8988T (cell line): ENCODE measurements at regions not wholly inside any gene's neighbourhood (a gene's known extent, or its start where the extent isn't known, plus 50 kb on each side); places are given as distances from the start of the nearest gene placed in this dataset.

Experiments
- DNase-seq: peaks from one replicate; pipeline ENCODE4 v3.0.0; 2011

DNA sequence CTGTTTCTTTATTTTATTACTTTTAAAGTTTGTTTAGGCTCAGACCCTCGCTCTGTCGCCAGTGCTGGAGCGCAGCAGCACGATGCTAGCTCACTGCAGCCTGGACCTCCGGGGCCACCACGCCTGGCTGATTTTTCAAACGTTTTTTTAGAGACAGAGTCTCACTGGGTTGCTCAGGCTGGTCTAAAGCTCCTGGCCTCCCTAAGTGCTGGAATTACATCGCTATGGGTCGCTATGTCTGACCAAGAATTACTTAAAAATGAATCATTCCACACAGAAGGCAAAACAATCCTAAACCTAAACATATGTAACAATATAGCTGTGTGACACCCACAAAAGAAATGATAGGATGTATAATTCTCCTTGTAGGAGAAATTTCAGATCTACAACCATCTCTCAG lies 86.9 kb upstream of the SIMC1 start:
- DNase-seq = no peak

DNA sequence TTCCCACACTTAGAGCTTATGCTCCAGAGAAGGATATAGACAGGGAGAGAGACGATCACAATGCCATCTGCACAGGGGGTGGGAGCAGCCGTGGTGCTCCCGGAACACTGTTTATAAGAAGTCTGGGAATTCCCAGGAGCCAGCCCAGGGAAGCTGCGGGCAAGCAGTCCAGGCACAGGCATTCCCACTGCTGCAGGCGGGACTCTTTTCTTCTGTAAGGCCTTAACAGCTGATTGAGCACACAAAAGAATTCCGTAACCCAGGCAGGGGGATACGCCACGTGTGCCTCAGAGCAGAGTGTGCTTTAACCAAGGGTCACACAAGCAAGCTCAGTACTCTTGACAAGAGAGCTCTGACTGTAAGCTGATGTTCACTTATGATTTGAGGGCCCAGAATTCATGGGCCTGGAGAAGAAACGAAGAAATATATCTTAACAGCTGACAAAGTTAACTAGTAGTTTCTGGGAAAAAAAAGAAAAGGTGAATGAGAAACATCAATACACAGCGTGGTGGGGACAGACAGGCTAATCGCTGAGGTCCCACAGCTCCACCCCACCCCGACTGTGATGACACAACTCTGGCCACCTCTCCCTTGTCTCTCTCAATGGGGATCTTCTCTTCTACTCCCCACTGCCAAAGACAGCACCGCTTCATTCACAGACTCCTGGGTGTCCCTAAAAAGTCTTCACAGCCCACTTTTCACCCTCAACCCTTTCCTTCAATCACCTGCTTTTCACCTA lies 85.9 kb upstream of the SIMC1 start:
- no peak for DNase-seq

DNA sequence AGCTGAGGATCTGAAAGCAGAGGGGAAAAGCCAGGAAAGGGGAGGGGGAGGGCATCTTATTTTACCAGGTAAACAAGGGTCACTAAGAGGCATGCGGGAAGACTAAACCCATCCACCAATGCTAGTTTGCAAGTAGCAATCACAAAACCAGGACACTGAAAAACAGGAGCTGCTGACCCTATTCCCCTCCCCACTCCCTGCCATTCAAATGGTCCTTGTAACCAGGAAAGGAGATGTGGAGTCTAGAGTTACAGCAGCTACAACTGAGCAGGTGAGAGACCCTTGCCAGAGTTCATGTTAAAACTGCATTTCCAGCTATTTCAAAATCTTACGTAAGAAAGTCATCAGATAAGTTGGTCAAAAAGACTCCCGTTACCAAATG lies 85.3 kb upstream of the SIMC1 start:
- DNase-seq = no peak

DNA sequence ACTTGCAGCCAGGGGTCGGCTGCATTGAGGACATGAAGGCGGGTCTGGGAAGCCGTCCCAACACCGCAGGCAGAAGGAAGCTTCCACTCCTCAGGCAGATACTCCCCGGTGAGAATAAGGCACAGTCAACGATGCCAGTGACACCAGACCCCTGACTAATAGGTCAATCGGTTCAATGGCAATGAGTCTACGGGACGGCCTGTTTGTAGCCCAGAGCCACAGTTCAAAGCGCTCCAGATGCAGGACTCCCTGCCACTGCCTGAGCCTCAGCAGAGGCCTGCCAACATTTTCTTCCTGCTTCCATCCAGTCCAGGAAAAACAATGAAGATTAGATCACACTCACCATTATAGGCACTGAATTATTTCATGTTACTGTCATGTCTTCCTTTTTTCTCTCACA lies 84.5 kb upstream of the SIMC1 start:
- no peak for DNase-seq

DNA sequence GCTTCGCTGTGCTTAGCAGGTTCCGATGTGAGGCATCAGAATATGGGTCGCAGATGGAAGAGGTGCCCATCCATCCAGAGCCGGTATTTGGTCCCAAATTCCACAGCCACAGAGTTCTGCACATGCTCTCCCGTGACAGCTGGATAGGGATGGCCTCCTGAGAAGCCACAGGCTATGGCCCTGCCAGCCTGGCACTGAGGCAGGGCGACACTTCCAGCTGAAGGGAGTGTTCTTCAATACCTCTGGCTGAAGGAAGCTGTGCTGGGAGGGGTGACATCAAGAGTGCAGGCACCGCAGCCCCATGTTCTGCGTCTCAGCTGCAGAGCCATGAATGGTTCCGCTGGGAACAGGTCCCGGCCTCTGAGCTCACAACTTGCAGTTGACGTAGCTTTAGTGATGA lies 83.4 kb upstream of the SIMC1 start:
- no peak for DNase-seq

DNA sequence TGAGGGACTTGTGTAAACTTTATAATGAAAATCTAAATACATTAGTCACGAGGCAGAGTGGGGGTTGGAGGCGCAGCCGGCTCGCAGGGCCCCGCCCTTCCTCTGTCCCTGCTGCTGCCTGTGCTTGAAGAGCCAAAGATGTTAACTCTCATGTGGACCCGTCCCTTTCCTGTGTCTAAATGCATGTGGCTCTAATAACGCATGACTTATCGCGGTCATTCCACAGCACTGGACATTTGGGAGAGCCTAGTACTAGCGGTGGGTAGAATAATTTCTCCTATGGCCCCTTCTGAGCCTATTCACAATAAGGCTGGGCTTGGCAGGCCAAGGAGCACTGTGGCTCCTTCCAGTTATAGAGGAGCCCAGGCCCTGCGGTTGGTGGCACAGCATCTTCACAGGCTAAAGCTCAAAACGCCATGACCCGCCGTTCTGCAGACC lies 82.3 kb upstream of the SIMC1 start:
- no peak for DNase-seq

DNA sequence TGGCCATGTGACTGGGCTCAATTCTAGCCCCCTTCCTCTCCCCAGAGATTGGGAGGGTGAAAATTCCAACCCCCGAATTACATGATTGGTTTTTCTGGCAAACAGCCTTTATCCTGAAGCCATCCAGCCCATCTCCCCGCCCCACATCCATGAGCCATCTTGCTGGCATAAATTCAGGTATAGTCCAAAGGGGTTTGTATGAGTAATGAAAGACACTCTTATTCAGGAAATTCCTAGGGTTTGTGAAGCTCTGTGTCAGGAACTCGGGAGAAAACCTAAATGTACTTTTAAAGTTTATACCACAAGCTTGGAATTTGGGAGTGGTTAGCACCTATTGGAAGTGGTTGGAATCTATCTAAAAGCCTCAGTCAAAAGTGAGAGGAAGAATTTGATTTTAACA lies 80.6 kb upstream of the SIMC1 start:
- DNase-seq = no peak

DNA sequence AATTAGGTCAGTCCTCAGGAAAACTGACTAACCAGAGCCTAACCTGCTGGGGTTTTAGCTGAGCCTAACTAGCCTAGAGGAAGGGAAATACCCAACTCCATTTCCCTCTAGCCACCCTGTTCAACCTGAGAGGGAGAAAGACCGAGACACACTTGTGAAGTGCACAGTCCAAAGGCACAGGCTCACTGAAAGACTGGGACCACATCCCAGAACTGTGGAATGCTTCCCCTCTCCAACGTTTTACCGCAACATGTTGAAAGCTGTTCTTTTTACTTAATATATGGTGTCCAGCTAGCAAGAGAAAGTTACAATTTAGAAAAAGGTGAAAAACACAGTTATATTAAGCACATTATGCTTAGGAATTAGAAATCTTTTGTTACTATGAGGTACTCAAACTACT lies 76.8 kb upstream of the SIMC1 start:
- no peak for DNase-seq

DNA sequence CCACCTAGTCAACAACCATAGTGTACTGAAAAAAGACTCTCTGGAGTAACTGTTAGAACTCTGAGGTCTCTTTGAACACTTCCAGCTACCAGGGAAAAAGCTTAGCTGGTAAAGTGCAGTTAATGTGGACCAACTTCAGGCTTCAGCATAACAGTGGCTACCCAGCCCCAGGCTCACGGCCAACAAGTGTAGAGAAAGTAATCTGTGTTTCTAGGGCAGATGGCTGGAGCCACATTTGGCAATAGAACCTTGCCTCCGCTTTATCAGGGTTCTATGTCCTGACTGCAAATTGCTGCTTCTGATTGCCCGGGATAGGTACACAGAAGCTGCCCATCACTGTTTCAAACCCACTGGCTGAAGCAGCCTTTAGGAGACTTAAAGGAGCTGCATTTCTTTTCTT lies 76.0 kb upstream of the SIMC1 start:
- no peak for DNase-seq

DNA sequence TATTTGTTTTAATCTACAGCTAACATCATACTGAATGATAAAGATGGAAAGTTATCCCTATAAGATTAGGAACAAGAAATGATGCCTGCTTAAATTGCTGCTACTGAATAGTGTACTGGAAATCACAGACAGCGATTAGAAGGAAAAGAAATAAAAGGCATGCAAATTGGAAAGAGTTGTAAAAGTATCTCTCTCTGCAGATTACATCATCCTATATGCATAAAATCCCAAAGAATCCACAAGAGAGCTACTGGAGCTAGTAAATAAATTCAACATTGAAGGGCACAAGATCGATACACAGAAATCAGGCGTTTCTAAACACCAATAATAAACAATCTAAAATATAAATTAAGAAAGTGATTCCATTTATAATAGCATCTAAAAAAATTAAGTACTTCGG lies 75.3 kb upstream of the SIMC1 start:
- DNase-seq = no peak

DNA sequence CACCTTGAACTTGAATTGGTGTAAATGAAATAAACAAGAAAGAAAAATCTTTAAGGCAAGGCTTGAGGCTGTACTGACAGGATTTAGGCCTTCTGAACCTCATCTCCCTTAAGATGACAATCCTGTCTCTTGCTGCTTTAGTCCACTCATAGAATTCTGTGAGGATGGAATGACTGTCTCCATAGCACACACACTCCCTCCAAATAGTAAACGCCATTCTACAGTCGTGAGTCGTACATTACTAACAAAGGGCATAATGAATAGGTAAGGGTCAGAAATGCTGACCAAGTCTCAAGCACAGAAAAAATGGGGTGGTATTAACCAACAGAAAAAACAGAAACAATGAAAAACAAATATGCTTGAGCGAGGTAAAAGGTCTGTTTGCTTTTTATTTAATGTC lies 71.8 kb upstream of the SIMC1 start:
- DNase-seq = no peak

DNA sequence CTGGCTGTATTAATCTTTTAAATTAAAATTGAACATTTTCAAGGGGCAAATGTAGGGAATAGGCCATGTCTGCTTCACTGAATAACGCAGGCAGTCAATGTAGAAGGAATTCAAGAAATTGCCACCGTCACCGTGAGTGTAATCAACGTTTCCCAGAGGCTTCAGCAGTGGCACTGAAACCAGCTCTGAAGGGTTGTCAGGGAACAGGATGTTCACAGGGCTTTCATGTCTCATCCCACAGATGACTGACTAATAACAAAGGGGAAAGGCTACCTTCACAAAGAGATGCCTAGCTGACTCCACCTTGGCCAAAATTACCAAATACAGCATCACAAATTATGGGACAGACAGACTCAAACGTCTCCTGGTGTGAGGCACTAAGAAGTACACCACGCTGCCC lies 70.4 kb upstream of the SIMC1 start:
- no peak for DNase-seq

DNA sequence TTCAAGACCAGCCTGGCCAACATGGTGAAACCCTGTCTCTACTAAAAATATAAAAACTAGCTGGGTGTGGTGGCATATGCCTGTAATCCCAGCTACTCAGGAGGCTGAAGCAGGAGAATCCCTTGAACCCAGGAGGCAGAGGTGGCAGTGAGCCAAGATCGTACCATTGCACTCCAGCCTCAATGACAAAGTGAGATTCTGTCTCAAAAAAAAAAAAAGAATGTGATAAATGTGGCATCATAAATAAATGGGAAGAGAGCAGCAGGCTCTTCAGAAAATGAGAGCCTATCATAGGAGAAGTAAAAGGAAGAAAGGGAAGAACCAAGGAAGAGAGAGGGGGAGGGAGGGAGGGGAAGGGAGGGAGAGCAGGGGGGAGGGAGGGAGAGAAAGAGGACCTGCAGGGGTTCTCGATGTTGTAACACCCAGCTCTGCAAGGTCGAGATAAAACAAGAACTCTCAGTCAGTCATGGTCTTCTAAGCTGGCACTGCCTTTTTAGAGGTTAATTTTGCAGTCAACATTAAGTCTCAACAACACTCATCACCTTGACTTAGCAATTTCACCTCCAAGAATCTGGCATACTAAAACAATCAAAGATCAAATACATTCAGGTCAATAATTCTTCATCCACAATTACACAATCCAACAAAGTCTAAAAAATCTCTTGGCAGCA lies 68.7 kb upstream of the SIMC1 start:
- DNase-seq = no peak

DNA sequence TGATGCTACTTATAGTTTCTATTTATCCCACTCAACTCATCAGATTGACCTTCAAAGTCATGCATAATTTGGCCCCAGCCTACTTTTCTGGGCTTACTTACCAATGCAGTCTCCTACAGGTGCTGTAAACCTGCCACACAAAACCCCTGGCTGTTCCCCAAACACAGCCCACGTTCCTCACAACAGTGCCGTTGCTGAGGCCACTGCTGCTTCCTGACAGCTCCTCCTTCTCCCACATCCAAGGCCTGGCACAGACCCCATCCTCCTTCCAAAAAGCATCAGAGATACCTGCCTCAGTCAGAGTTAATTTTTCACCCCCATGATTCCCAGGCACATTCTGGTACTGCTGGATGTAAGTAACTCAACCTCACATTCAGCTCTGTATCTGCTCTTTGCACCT lies 68.1 kb upstream of the SIMC1 start:
- no peak for DNase-seq

DNA sequence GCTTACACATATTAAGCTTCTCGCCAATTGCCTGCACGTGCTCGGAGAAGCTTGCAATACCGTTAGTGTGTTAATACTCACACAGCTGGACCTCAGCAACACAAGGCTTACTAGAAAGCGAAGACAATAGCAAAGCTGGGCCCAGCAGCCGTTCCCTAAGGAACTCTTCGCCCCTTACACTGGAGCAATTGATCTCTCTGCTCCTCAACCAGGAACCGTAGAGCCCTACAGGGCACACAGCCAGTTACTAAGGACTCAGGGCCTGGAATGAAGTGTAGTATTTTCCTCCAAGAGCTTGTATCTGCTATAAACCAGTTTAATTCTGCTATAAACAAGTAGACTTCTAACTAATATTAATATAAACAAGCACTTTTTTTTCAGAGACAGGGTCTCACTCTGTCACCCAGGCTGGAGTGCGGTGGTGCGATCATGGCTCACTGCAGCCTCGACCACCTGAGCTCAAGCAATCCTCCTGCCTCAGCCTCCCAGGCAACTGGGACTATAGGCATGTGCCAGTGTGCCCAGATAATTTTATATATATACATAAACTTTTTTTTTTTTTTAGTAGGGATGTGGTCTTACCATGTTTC lies 67.0 kb upstream of the SIMC1 start:
- DNase-seq = no peak

DNA sequence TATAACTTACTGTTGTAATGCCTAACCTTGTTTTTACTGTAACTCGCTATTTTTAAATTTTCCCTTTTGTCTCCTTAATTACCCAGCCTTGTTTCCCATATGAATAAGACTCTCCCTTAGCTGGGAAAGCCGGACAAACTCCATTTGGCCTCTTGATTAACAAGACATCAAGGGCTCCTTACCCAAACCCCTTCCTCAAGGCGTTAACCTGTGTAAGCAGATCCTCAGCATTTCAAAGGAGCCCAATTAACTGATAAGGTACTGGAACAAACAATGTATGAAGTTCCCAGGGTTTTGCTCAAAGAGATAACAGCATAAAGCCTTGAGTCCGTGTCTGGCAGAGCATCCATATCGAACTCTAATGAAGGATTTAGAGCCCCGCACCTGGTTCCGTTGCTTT lies 66.0 kb upstream of the SIMC1 start:
- DNase-seq = no peak

DNA sequence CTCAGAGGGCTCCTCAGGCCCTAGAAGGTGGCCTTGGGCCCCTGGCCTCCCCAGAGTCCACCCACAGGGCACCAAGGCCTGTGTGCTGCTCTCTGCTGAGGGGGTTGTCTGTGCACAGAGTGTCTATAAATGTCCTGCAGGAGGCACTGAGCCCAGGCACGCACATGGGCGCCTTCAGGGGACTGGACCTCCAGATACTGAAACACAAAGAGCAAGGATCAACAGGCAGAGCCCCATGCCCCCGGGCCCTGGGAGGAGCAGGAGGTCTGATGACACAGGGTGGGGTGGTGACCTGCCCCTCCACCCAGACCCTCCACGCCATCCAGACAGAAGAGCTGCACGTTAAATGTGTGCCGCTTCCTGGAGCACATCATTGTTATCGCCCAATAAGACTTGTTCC lies 64.6 kb upstream of the SIMC1 start:
- DNase-seq = no peak

DNA sequence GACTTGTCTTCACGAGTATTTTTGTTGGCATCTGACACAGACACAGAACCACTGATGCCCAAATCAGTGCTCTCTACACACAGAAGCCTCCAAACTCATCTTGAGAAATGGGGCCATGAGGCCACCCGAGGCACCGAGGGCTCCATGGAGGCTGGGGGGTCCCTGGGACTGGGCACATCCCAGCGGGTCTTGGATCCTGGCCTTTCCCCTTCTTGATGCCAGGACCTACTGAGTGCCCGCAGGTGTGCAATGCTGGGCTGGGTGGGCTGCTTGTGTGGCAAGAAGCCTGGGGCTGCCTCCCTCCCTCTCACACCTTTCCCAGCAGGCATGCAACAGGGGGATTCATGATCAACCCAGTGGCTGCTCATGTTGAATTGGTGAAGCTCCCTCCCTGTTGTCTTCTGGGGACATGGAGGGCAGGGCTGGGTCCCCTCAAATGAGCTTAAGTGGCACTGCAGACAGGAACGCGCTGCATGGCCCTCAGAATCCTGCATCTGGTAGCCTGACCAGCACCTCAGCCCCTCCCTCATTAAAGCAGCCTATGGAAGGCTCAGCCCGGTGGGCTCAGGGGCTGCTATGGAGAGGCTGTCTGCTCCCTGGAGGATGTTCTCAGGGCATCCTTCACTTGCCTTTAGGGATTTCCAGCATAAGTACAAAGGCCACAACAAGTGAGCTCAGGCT lies 63.7 kb upstream of the SIMC1 start:
- no peak for DNase-seq

DNA sequence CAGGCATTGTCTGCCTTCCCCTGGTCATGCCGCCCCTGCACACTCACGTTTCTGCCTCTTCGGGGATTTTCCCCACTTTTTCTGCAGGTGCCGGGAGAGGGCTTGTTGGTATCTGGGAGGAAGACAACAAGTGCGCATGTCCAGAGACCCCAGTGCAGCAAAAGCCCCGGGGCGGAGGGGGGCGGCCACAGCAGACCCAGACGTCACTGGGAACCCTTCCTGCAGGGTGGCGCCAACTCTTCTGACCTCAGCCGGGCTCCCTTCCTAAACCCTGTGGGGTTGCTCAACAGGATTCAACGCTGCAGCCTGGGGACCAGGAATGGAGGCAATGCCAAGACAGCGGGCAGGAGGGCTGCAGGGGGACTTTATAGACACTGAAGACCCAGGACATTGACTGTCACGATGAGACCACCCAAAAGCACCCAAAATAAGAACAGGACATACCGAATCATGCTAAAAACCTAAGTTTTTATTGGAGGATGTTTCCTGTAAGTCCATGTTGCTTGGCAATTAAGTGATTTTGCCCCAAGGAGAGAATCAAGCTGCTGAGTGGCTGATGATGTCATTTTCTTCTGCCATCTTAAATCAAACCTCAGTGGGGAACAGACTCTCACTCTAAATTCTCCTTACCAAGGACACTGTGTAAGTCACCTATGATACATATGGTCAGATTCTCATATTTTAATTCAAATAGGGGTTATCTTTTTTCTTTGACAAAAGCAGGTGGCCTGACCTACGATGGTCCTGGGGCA lies 62.9 kb upstream of the SIMC1 start:
- no peak for DNase-seq

DNA sequence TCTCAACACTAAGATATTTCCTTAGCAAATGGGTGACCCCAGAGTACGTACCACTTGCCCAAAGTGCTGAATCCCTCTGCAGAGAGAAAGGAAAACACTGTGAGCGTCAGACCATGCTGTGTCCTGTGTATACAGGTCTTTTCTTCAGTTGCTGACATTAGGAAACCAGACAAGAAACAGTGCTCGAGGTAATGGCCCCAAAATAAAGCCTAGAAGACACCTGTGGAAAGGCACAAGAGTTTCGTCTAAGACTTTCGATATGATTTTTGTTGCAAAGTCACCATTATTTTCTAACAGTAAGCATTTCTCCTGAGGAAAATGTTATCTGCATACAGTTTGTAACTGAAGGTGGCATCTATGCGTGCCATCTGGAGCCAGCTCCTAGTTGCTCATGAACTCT lies 62.0 kb upstream of the SIMC1 start:
- no peak for DNase-seq

DNA sequence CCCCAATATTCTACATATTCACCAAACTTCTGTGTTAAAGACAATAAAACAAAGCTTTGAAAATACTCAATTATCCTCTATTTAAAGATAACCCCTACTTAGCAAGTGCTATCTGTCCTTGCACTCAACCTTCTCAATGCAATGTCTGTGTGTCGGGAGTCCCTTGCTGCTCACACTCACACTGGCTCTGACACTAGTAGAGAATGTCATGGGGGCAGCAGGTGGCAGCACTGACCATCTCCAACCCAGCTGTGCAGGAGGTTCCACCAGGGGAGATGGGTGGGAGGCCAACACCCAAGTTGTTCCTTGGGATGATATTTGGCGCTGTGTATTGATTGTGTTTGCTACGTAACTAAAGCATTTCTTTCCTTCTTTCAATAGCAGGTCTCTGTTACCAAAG lies 59.4 kb upstream of the SIMC1 start:
- no peak for DNase-seq

DNA sequence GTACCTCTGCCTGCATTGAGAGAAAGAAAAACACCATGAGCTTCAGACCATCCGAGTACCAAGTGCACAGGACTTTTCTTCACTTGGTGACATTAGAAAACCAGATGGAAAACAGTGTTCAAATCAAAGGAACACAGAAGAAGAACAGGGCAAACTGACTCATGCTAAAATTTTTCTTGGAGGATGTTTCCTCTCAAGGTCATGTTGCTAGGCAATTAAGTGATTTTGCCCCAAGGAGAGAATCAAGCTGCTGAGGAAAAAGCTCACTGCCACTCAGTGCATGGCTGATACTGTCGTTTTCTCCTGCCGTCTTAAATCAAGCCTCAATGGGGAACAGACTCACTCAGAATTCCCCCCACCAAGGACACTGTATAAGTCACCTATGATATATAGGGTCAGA lies 57.9 kb upstream of the SIMC1 start:
- no peak for DNase-seq

DNA sequence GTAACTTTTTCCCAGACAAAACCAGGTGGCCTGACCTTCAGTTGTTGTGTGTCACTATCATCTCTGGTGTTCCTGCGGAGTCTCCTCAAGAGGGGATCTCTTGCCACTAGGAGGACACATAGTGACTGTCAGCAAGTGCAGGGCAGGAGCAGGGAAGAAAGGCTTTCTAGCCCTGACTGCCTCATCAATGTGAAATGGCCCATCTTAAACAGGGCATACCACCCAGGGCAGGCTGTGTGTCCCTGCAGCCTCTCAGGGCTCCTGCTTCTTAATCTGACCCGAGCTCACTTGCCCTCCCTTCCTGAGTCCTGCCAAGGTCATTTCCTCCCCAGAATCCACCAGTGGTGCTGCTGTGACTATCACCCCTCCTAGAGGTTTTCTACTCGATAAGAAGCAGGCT lies 57.4 kb upstream of the SIMC1 start:
- no peak for DNase-seq
